Aorta (tissue), 5 donors: ENCODE measurements at regions not wholly inside any gene's neighbourhood (a gene's known extent, or its start where the extent isn't known, plus 50 kb on each side); places are given as distances from the start of the nearest gene placed in this dataset.

Experiments used
- ATAC-seq: fragments of 200-7000 bp; cut with Tn5 transposase; one replicate; pipeline ENCODE4 v1.9.1; 2022; ENCODE audit warnings: moderate library complexity; ENCODE audit not compliant: low FRiP score
- DNase-seq, 2 donors: peaks; one replicate each; pipeline ENCODE4 v3.0.0-alpha.2; 2020
- H3K27ac ChIP-seq, 2 donors: one replicate each; pipeline ENCODE4 v1.5.1; 2013; ENCODE audit warnings: low read length in 2 of 2, mild to moderate bottlenecking in 2 of 2, moderate library complexity in 2 of 2, control low read depth in 1 of 2, inconsistent platforms in 1 of 2, low read depth in 1 of 2
- H3K27me3 ChIP-seq, 2 donors: one replicate each; pipeline ENCODE4 v1.6.1; 2013; ENCODE audit warnings: control low read depth in 1 of 2, low read length in 1 of 2, mild to moderate bottlenecking in 1 of 2, moderate library complexity in 1 of 2; ENCODE audit not compliant: insufficient read depth in 2 of 2, control insufficient read depth in 1 of 2
- H3K36me3 ChIP-seq, 2 donors: one replicate each; pipeline ENCODE4 v1.6.1; 2013; ENCODE audit warnings: control low read depth in 1 of 2, low read length in 1 of 2, mild to moderate bottlenecking in 1 of 2; ENCODE audit not compliant: insufficient read depth in 2 of 2, control insufficient read depth in 1 of 2
- H3K4me1 ChIP-seq, 2 donors: one replicate each; pipeline ENCODE4 v1.6.1; 2013; ENCODE audit warnings: low read length in 2 of 2, control low read depth in 1 of 2, mild to moderate bottlenecking in 1 of 2, moderate library complexity in 1 of 2; ENCODE audit not compliant: insufficient read depth in 2 of 2, control insufficient read depth in 1 of 2
- H3K4me3 ChIP-seq, 2 donors: one replicate each; pipeline ENCODE4 v1.5.1; 2013; ENCODE audit warnings: low read length in 2 of 2, control low read depth in 1 of 2, mild to moderate bottlenecking in 1 of 2
- H3K9me3 ChIP-seq: one replicate; pipeline ENCODE4 v1.6.1; 2013; ENCODE audit warnings: mild to moderate bottlenecking, low read length; ENCODE audit not compliant: control insufficient read depth
- WGBS, 2 donors: extraction: QIAGEN DNeasy Blood & Tissue Kit; methylation state at CpG; one replicate each; pipeline ENCODE4 v1.1.7; 2013; 5-methylcytosine and 5-hydroxymethylcytosine counted together
- intact Hi-C, 2 donors: fragments of 100-400 bp; cut with DNase I; formaldehyde crosslinking; loops; one replicate each; pipeline versions ENCODE4 v1.14.2 to v1.15.0; 2022
- donor health status: healthy with polysubstance abuse.
- donor health status: Bipolar disorder and iron deficiency.
- donor health status: DM: no; HTN: no; CAD: no.
- donor health status: DM: no; HTN: no; CAD: no.
- donor health status: DM: yes; HTN: yes; CAD: no.

DNA sequence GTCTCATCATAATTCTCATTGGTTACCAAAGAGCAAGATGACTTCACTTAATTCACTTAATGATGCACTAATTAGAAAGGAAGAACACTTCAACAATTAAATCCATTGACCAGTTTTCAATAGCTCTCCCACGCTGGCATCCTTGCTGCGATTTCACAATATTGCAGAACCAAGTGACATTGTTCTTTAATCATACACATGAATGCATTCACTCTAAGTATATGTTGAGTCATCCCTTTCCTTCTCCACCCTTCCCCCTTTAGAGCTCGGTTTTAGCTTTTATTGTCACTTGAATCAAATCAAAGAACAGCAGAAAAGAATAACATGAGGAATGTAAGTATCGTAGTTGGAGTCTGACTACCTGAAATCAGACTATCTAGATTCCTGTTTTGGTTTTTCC lies 233.6 kb upstream of the FMN2 start:
- ATAC-seq (no peak), DNase-seq (no peak)
- Histone ChIP-seq H3K9me3 (no peaks in the 10 kb centered on the region), H3K27me3 (no peaks in the 10 kb centered on the region), H3K4me1 (peaks cover 0 to 1% of the 10 kb centered on the region in 2 donors), H3K27ac (no peak overlapping the region), H3K36me3 (no peaks in the 10 kb centered on the region), H3K4me3 (no peak overlapping the region)
- 73 to 80% methylated on average over 4 of the region's 4 CpGs for WGBS, 2 donors
- intact Hi-C loops: no loop called here

DNA sequence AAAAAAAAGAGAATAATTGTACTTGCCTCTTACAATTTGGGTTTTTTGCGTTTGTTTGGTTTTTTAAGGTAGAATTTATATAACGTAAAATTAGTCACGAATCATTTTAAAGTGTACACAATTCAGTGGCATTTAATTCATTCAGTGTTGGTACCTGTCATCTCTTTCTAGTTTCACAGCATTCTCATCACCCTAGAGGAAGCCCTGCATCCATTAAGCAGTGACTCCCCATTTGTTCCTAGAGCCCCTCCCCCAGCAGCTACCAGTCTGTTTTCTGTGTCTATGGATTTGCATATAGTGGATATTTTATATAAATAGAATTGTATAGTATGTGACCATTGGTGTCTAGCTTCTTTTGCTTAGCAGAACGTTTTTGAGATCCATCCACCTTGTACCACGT lies 233.2 kb upstream of the FMN2 start:
- DNase-seq (no peak), ATAC-seq (no peak)
- Histone ChIP-seq H3K27me3 (no peaks in the 10 kb centered on the region), H3K9me3 (peaks cover 2% of the 10 kb centered on the region), H3K4me3 (no peak overlapping the region), H3K4me1 (peaks cover 0 to 1% of the 10 kb centered on the region in 2 donors), H3K36me3 (no peaks in the 10 kb centered on the region), H3K27ac (no peak overlapping the region)
- intact Hi-C loops: no loop called here
- WGBS, 2 donors: 88 to 97% methylated on average over 5 of the region's 5 CpGs

DNA sequence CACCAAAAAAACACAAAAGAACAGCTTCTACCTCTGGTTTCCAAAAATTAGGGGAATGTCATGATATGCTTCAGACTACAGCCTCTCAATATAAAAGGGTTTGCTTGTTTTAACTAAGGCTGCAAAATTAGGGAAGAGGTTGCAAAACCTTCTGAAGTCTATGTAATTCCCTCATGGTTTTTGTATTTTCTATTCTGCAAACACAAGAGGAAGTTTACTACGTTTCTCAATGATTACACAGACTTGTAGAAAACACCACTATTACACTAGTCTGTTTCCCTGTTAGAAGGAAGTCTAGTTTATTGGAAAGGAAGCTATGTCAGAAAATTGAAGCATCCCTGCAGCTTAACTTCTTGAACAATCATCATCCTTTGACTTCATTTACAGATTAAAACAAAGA lies 229.7 kb upstream of the FMN2 start:
- Histone ChIP-seq H3K9me3 (peaks cover 2% of the 10 kb centered on the region), H3K27ac (no peak overlapping the region), H3K27me3 (no peaks in the 10 kb centered on the region), H3K4me3 (no peak overlapping the region), H3K4me1 (peaks cover 0 to 1% of the 10 kb centered on the region in 2 donors), H3K36me3 (no peaks in the 10 kb centered on the region)
- ATAC-seq (no peak), DNase-seq (no peak)
- WGBS, 2 donors: 76 to 79% methylated on average over 1 of the region's 1 CpG
- intact Hi-C loops: no loop called here

DNA sequence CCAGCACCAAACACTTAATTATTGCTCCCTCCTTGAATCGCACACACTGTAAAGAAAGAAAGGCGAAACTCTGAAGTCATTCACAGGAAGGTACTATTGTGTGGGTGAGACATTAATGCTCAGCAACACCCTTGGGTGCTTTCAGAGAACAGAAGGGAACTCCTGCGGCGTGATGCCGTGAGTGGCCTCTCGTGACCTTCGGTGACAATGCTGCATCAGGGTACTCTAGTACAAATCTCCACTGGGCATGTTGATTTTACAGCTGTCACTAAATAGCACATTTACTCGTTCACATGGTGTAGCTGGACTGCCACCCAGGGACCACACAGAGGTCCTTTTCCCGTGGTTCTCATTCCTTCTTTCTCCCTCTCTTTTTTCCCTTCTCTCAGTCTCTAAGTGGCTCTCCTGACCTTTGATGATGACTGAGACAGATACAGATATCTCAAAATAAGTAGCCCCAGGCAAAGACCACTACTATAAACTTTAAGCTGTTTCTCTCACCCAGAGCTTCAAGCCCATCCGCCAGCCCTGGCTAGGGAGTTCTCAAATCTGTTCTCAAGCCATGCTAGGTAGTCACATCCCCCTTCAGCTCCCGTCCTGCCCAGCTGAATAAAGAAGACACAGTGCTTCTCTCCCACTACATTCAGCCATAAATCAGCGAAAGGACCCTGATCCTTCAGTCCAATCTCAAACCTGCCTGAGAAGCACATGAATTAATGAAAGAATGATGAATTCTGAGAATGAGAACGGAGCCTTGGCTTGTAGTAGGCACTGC lies 223.4 kb upstream of the FMN2 start:
- Histone ChIP-seq H3K9me3 (peaks cover 1% of the 10 kb centered on the region), H3K4me3 (no peak overlapping the region), H3K27ac (no peak overlapping the region), H3K4me1 (no peaks in the 10 kb centered on the region), H3K27me3 (no peaks in the 10 kb centered on the region), H3K36me3 (no peaks in the 10 kb centered on the region)
- 64 to 69% methylated on average over 13 of the region's 13 CpGs for WGBS, 2 donors
- intact Hi-C loops: no loop called here
- ATAC-seq (peak; percentile 47), DNase-seq (no peak)

DNA sequence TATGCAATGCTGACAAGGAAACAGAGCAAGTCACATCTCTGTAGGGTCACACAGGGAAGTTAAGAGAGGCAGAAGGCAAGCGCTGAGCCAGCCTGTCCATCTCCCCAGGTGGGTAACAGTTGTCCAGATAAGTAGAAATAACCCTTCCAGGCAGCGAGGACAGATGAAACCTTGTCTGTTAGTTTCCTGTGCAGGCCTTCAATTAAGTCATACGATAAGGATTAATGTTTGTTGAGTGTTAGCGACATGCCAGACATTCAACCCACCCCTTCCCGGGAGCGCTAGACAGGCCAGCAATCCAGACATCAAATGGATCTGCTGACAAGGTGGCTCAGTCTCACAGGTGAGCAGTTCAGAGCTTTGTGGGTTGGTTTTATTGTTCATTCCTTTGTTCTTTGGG lies 221.5 kb upstream of the FMN2 start:
- intact Hi-C loops: no loop called here
- WGBS, 2 donors: 93 to 94% methylated on average over 6 of the region's 6 CpGs
- Histone ChIP-seq H3K27me3 (no peaks in the 10 kb centered on the region), H3K4me1 (no peaks in the 10 kb centered on the region), H3K4me3 (no peak overlapping the region), H3K36me3 (no peaks in the 10 kb centered on the region), H3K27ac (no peak overlapping the region), H3K9me3 (no peaks in the 10 kb centered on the region)
- DNase-seq (no peak), ATAC-seq (no peak)

- Histone ChIP-seq H3K27ac (no peak overlapping the region), H3K4me1 (no peaks in the 10 kb centered on the region), H3K4me3 (no peak overlapping the region), H3K27me3 (no peaks in the 10 kb centered on the region), H3K36me3 (no peaks in the 10 kb centered on the region), H3K9me3 (no peaks in the 10 kb centered on the region)
- ATAC-seq (no peak), DNase-seq (no peak)
- 20 to 24% methylated on average over 2 of the region's 2 CpGs for WGBS, 2 donors
- intact Hi-C loops: no loop called here
Measured at GRCh38 chr1:239872626-239873025, 219.1 kb upstream of the FMN2 start.

- Histone ChIP-seq H3K27me3 (no peaks in the 10 kb centered on the region), H3K4me3 (no peak overlapping the region), H3K4me1 (no peaks in the 10 kb centered on the region), H3K9me3 (no peaks in the 10 kb centered on the region), H3K27ac (no peak overlapping the region), H3K36me3 (no peaks in the 10 kb centered on the region)
- intact Hi-C loops: no loop called here
- WGBS, 2 donors: 94 to 95% methylated on average over 10 of the region's 10 CpGs
- ATAC-seq (no peak), DNase-seq (no peak)
Measured at GRCh38 chr1:239874831-239875230, 216.9 kb upstream of the FMN2 start.

DNA sequence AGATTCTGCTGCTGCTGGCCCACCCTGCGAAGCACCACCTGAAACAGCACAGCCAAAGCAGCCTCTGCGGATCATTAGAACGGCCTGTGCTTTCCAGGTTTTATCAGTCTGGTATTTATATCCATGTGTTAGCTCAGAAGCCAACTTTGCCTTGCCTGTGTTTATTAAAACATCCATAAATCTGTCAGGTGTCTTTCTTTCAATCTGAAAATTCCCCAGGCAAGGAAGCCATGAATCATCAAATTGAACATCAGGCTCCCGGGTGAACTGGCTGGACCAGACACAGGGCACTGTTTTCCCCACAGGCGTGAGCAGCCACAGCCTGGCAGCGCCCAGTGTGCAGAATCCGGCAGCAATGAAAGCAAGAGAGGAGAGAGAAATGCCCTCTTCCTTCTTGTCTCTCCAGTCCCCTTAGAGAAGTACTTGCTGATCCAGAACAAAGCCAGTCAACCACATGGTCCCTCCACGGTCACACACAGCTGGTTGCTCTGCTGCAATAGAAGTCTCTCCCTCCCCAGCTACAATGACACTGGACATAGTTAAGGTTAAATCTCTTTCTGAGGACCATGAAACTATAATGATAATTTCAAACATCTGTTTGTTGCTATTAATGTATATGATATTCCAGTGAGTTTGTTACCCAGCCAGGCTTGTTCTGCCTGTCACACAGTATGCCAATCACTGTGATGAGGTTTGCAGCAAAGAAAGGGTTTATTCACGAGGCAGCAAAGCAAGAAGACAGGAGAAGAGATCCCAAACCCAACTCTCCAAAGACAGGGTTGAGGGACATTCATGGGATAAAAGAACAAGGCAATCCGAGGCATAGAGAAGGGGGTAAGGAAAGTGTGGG lies 212.1 kb upstream of the FMN2 start:
- H3K27me3 ChIP-seq: no peaks in the 10 kb centered on the region
- ATAC-seq (no peak), DNase-seq (no peak)
- 57 to 62% methylated on average over 10 of the region's 10 CpGs for WGBS, 2 donors
- no peaks in the 10 kb centered on the region for H3K9me3 ChIP-seq
- no peak overlapping the region for H3K27ac ChIP-seq
- H3K4me1 ChIP-seq: no peaks in the 10 kb centered on the region
- H3K4me3 ChIP-seq: no peak overlapping the region
- H3K36me3 ChIP-seq: no peaks in the 10 kb centered on the region
- intact Hi-C loops: no loop called here

DNA sequence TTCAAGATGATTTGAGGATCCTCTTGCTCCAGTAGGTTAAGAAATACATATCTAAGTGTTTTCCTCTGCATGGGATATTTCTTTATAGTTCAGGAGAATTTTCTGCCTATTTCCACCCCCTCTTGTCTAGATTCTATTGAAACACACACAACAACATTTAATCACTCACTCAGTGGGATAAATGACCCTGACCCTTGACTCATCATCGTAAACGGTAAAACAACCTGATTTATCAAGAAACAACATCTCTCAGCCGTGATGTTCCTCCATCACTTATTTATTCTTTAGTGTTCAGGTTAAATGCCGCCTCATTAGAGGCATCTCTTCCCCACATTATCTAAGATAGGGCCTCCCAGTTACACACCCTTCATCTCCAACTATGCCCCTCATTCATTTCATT lies 208.7 kb upstream of the FMN2 start:
- H3K36me3 ChIP-seq: no peaks in the 10 kb centered on the region
- no peaks in the 10 kb centered on the region for H3K27me3 ChIP-seq
- H3K9me3 ChIP-seq: no peaks in the 10 kb centered on the region
- no peak for ATAC-seq
- no peak overlapping the region for H3K4me3 ChIP-seq
- DNase-seq: no peak
- no peaks in the 10 kb centered on the region for H3K4me1 ChIP-seq
- 81 to 88% methylated on average over 4 of the region's 4 CpGs for WGBS, 2 donors
- no peak overlapping the region for H3K27ac ChIP-seq
- intact Hi-C loops: no loop called here
